T-cell (primary cell): ENCODE measurements at regions not wholly inside any gene's neighbourhood (a gene's known extent, or its start where the extent isn't known, plus 50 kb on each side); places are given as distances from the start of the nearest gene placed in this dataset.

Experiments used
- ATAC-seq, 4 experiments: fragments of 200-7000 bp in 3 of 4; fragments of 150-1000 bp in 1 of 4; cut with Tn5 transposase; replicated peaks in 1 of 4; 1 replicate in 3 of 4; 2 replicates in 1 of 4; pipeline ENCODE4 v1.10.0; 2021; ENCODE audit warnings: moderate library complexity in 3 of 4, mild to moderate bottlenecking in 2 of 4, moderate number of reproducible peaks in 1 of 4
- CTCF ChIA-PET, 2 donors: fragments of 300-600 bp; sonication (Branson Sonifier 250); formaldehyde crosslinking; loops; one replicate each; lab custom pipeline; 2022; ENCODE audit warnings: antibody characterized with exemption in 2 of 2; lab: Charles Lee
- POLR2A ChIA-PET, 2 donors: fragments of 300-600 bp; sonication (Branson Sonifier 250); formaldehyde crosslinking; loops; one replicate each; lab custom pipeline; 2022; ENCODE audit warnings: antibody characterized with exemption in 2 of 2; lab: Charles Lee
- DNase-seq, 35 experiments: peaks; one replicate each; pipeline versions ENCODE4 v3.0.0 to v3.0.0-alpha.2; 2013 to 2023
- H3K27ac ChIP-seq: one replicate; pipeline ENCODE4 v1.5.1; 2013; ENCODE audit warnings: low read length
- H3K27me3 ChIP-seq, 2 experiments: replicated peaks in 1 of 2; 1 replicate in 1 of 2; 2 replicates in 1 of 2; pipeline versions ENCODE4 v1.6.1 to v1.7.0; 2013; ENCODE audit warnings: low read length in 1 of 2, mixed read lengths in 1 of 2; ENCODE audit not compliant: control insufficient read depth in 2 of 2, insufficient read depth in 2 of 2; ENCODE audit errors: extremely low read depth in 1 of 2
- H3K36me3 ChIP-seq, 2 donors: 1 replicate in 1 of 2; 2 replicates in 1 of 2; pipeline versions ENCODE4 v1.6.1 to v1.7.0; 2013; ENCODE audit warnings: low read length in 1 of 2; ENCODE audit not compliant: control insufficient read depth in 2 of 2, insufficient read depth in 1 of 2; ENCODE audit errors: extremely low read depth in 1 of 2
- H3K4me1 ChIP-seq, 2 experiments: 1 replicate in 1 of 2; 2 replicates in 1 of 2; pipeline versions ENCODE4 v1.6.1 to v1.7.0; 2013; ENCODE audit warnings: low read length in 2 of 2, mixed read lengths in 1 of 2; ENCODE audit not compliant: insufficient read depth in 2 of 2, control insufficient read depth in 1 of 2; ENCODE audit errors: extremely low read depth in 1 of 2
- H3K4me3 ChIP-seq, 2 donors: 1 replicate in 1 of 2; 2 replicates in 1 of 2; pipeline versions ENCODE4 v1.5.1 to v1.7.0; 2013; ENCODE audit warnings: mild to moderate bottlenecking in 2 of 2, low read length in 1 of 2, moderate library complexity in 1 of 2; ENCODE audit not compliant: control insufficient read depth in 1 of 2; ENCODE audit errors: extremely low read depth in 1 of 2
- H3K9me3 ChIP-seq: 2 replicates; pipeline ENCODE4 v1.7.0; 2013
- H3K27ac Mint-ChIP-seq, 2 donors: one replicate each; pipeline ENCODE4 v1.8.0; 2020 to 2021; ENCODE audit warnings: mild to moderate bottlenecking in 2 of 2, mixed read lengths in 2 of 2
- H3K27me3 Mint-ChIP-seq, 2 donors: one replicate each; pipeline ENCODE4 v1.8.0; 2021 to 2022; ENCODE audit warnings: mixed read lengths in 2 of 2
- H3K36me3 Mint-ChIP-seq: one replicate; pipeline ENCODE4 v1.8.0; 2021; ENCODE audit warnings: mixed read lengths
- H3K4me1 Mint-ChIP-seq, 3 donors: one replicate each; pipeline ENCODE4 v1.8.0; 2020 to 2022; ENCODE audit warnings: mixed read lengths in 3 of 3, mild to moderate bottlenecking in 1 of 3
- H3K4me3 Mint-ChIP-seq, 3 donors: one replicate each; pipeline ENCODE4 v1.8.0; 2020 to 2022; ENCODE audit warnings: mild to moderate bottlenecking in 3 of 3, mixed read lengths in 3 of 3, moderate library complexity in 3 of 3
- H3K9me3 Mint-ChIP-seq, 3 donors: one replicate each; pipeline ENCODE4 v1.8.0; 2020 to 2022; ENCODE audit warnings: mixed read lengths in 3 of 3
- WGBS: methylation state at CpG from one replicate; pipeline ENCODE4 v1.1.5; 2013; ENCODE audit warnings: missing lambda C conversion rate; ENCODE audit not compliant: insufficient coverage; 5-methylcytosine and 5-hydroxymethylcytosine counted together

- WGBS, result no CpG with 5 or more reads among the region's 1 CpG
- Histone ChIP-seq H3K27me3 (no peaks in the 10 kb centered on the region), H3K36me3 (no peaks in the 10 kb centered on the region), H3K4me3 (no peak overlapping the region), H3K27ac (no peak overlapping the region), H3K9me3 (no peaks in the 10 kb centered on the region), H3K4me1 (no peaks in the 10 kb centered on the region)
- ChIA-PET CTCF (no interaction called here), POLR2A (no interaction called here)
- no peak overlapping the region for H3K4me3 Mint-ChIP-seq
- peaks cover 8 to 11% (median 10%) of the 10 kb centered on the region in 3 donors for H3K9me3 Mint-ChIP-seq
- no peaks in the 10 kb centered on the region for H3K4me1 Mint-ChIP-seq
- no peak for ATAC-seq
- no peaks in the 10 kb centered on the region for H3K36me3 Mint-ChIP-seq
- peaks cover 0 to 3% of the 10 kb centered on the region in 2 donors for H3K27me3 Mint-ChIP-seq
- no peak overlapping the region for H3K27ac Mint-ChIP-seq
- no peak for DNase-seq
Measured at GRCh38 chr3:159196359-159196758, 394.5 kb downstream of the MFSD1 start.

- Histone ChIP-seq H3K9me3 (no peaks in the 10 kb centered on the region), H3K27ac (no peak overlapping the region), H3K36me3 (no peaks in the 10 kb centered on the region), H3K4me1 (no peaks in the 10 kb centered on the region), H3K27me3 (no peaks in the 10 kb centered on the region), H3K4me3 (no peak overlapping the region)
- no peak overlapping the region for H3K27ac Mint-ChIP-seq
- H3K4me3 Mint-ChIP-seq, result no peak overlapping the region
- ChIA-PET POLR2A (no interaction called here), CTCF (no interaction called here)
- no peaks in the 10 kb centered on the region for H3K36me3 Mint-ChIP-seq
- 70% methylated on average over 2 of the region's 3 CpGs for WGBS
- peaks cover 7 to 18% (median 8%) of the 10 kb centered on the region in 3 donors for H3K9me3 Mint-ChIP-seq
- DNase-seq, result no peak
- no peaks in the 10 kb centered on the region for H3K4me1 Mint-ChIP-seq
- peaks cover 5 to 8% of the 10 kb centered on the region in 2 donors for H3K27me3 Mint-ChIP-seq
- no peak for ATAC-seq
Measured at GRCh38 chr3:159200176-159200575, 398.3 kb downstream of the MFSD1 start.

GRCh38 chr3:159208050-159208449 is 406.2 kb downstream of the MFSD1 start:
- Mint-ChIP-seq H3K27ac (no peak overlapping the region), H3K36me3 (no peaks in the 10 kb centered on the region), H3K4me3 (no peak overlapping the region), H3K4me1 (no peaks in the 10 kb centered on the region), H3K27me3 (peaks cover 4 to 6% of the 10 kb centered on the region in 2 donors), H3K9me3 (peaks cover 0 to 12% (median 8%) of the 10 kb centered on the region in 3 donors)
- no CpG with 5 or more reads among the region's 2 CpGs for WGBS
- no peaks in the 10 kb centered on the region for H3K4me1 ChIP-seq
- no peaks in the 10 kb centered on the region for H3K27me3 ChIP-seq
- CTCF ChIA-PET, result interaction anchor here in 1 of 2 donors (0.7 kb wide), 1 partner anchor 269 kb away, joined by 3 read pairs; no protein-coding TSS in a partner anchor
- no peak for ATAC-seq
- DNase-seq, result no peak
- H3K4me3 ChIP-seq, result no peak overlapping the region
- POLR2A ChIA-PET, result no interaction called here
- H3K27ac ChIP-seq, result no peak overlapping the region
- H3K9me3 ChIP-seq, result no peaks in the 10 kb centered on the region
- H3K36me3 ChIP-seq, result no peaks in the 10 kb centered on the region

GRCh38 chr3:159209459-159209858 is 407.6 kb downstream of the MFSD1 start:
- no peak for DNase-seq
- H3K27me3 Mint-ChIP-seq, result peaks cover 0 to 2% of the 10 kb centered on the region in 2 donors
- H3K4me3 ChIP-seq, result no peak overlapping the region
- ChIA-PET CTCF (no interaction called here), POLR2A (no interaction called here)
- H3K27ac ChIP-seq, result no peak overlapping the region
- no peaks in the 10 kb centered on the region for H3K4me1 Mint-ChIP-seq
- H3K27ac Mint-ChIP-seq, result no peak overlapping the region
- H3K9me3 ChIP-seq, result no peaks in the 10 kb centered on the region
- no peak for ATAC-seq
- H3K36me3 ChIP-seq, result no peaks in the 10 kb centered on the region
- 40% methylated on average over 2 of the region's 4 CpGs for WGBS
- H3K4me3 Mint-ChIP-seq, result no peak overlapping the region
- no peaks in the 10 kb centered on the region for H3K27me3 ChIP-seq
- peaks cover 0 to 12% (median 8%) of the 10 kb centered on the region in 3 donors for H3K9me3 Mint-ChIP-seq
- H3K36me3 Mint-ChIP-seq, result no peaks in the 10 kb centered on the region
- no peaks in the 10 kb centered on the region for H3K4me1 ChIP-seq

GRCh38 chr3:159210336-159210735 is 408.5 kb downstream of the MFSD1 start:
- ATAC-seq, result no peak
- Histone ChIP-seq H3K36me3 (no peaks in the 10 kb centered on the region), H3K4me3 (no peak overlapping the region), H3K9me3 (no peaks in the 10 kb centered on the region), H3K27ac (no peak overlapping the region), H3K4me1 (no peaks in the 10 kb centered on the region), H3K27me3 (no peaks in the 10 kb centered on the region)
- no peak for DNase-seq
- Mint-ChIP-seq H3K4me1 (no peaks in the 10 kb centered on the region), H3K9me3 (peaks cover 0 to 8% (median 5%) of the 10 kb centered on the region in 3 donors), H3K27ac (no peak overlapping the region), H3K4me3 (no peak overlapping the region), H3K36me3 (no peaks in the 10 kb centered on the region), H3K27me3 (peaks cover 0 to 2% of the 10 kb centered on the region in 2 donors)
- ChIA-PET POLR2A (no interaction called here), CTCF (no interaction called here)
- WGBS, result 100% methylated on average over 1 of the region's 1 CpG

GRCh38 chr3:159216311-159216710 is 414.5 kb downstream of the MFSD1 start:
- Mint-ChIP-seq H3K4me3 (no peak overlapping the region), H3K27me3 (peaks cover 3% of the 10 kb centered on the region in 2 donors), H3K36me3 (no peaks in the 10 kb centered on the region), H3K4me1 (no peaks in the 10 kb centered on the region), H3K27ac (no peak overlapping the region), H3K9me3 (no peaks in the 10 kb centered on the region)
- DNase-seq (no peak), ATAC-seq (no peak)
- H3K36me3 ChIP-seq, result no peaks in the 10 kb centered on the region
- H3K27ac ChIP-seq, result no peak overlapping the region
- no peaks in the 10 kb centered on the region for H3K4me1 ChIP-seq
- no peak overlapping the region for H3K4me3 ChIP-seq
- WGBS, result no CpG with 5 or more reads among the region's 3 CpGs
- ChIA-PET CTCF (no interaction called here), POLR2A (no interaction called here)
- H3K27me3 ChIP-seq, result no peaks in the 10 kb centered on the region
- H3K9me3 ChIP-seq, result no peaks in the 10 kb centered on the region

- no CpG with 5 or more reads among the region's 3 CpGs for WGBS
- DNase-seq (no peak), ATAC-seq (no peak)
- Mint-ChIP-seq H3K9me3 (no peaks in the 10 kb centered on the region), H3K27ac (no peak overlapping the region), H3K36me3 (no peaks in the 10 kb centered on the region), H3K27me3 (peaks cover 3% of the 10 kb centered on the region in 2 donors), H3K4me1 (no peaks in the 10 kb centered on the region), H3K4me3 (no peak overlapping the region)
- H3K36me3 ChIP-seq, result no peaks in the 10 kb centered on the region
- CTCF ChIA-PET, result interaction anchor here in 1 of 2 donors (0.6 kb wide), 1 partner anchor 49 kb away, joined by 3 read pairs; no protein-coding TSS in a partner anchor
- POLR2A ChIA-PET, result no interaction called here
- no peaks in the 10 kb centered on the region for H3K4me1 ChIP-seq
- no peaks in the 10 kb centered on the region for H3K27me3 ChIP-seq
- no peak overlapping the region for H3K27ac ChIP-seq
- H3K9me3 ChIP-seq, result no peaks in the 10 kb centered on the region
- H3K4me3 ChIP-seq, result no peak overlapping the region
Measured at GRCh38 chr3:159219231-159219630, 417.4 kb downstream of the MFSD1 start.
